ENCODE measurements at regions not wholly inside any gene's neighbourhood (a gene's known extent, or its start where the extent isn't known, plus 50 kb on each side); places are given as distances from the start of the nearest gene placed in this dataset.

GRCh38 chr13:63954683-63955082, 2539.0 kb upstream of the PCDH20 start:
- H3K4me1 ChIP-seq (ENCODE audit: low read length): no peaks in the 10 kb centered on the region
- no peak overlapping the region for H3K4me3 ChIP-seq (ENCODE audit: low read length)
- H3K9me3 ChIP-seq (replicated peaks; ENCODE audit: insufficient read depth, low read length): no peaks in the 10 kb centered on the region
- no peak overlapping the region for H3K27ac ChIP-seq (ENCODE audit: low read length)
- no peaks in the 10 kb centered on the region for H4K20me1 ChIP-seq (ENCODE audit: insufficient read depth, low read length)
- DNase-seq: no peak
- H3K27me3 ChIP-seq (replicated peaks; ENCODE audit: insufficient read depth, low read length): no peaks in the 10 kb centered on the region
- TF ChIP-seq EZH2phosphoT487 (IDR thresholded peaks at IDR 0.05; ENCODE audit: low read length) (no peak), EZH2 (optimal IDR thresholded peaks at IDR 0.05; ENCODE audit: low read depth, low read length) (no peak), CTCF (IDR thresholded peaks at IDR 0.05; ENCODE audit: low read length) (no peak)
- H3K4me2 ChIP-seq (ENCODE audit: low read depth, low read length): no peak overlapping the region
- H3F3A ChIP-seq (ENCODE audit: insufficient read depth, low read length): no peaks in the 10 kb centered on the region
- H3K9me2 ChIP-seq (replicated peaks; ENCODE audit: insufficient read depth, low read length): no peaks in the 10 kb centered on the region
- H3K79me2 ChIP-seq (ENCODE audit: low read length): no peaks in the 10 kb centered on the region
- H3K9ac ChIP-seq (ENCODE audit: low read length): no peak overlapping the region
- H2AFZ ChIP-seq (ENCODE audit: low read length): no peak overlapping the region
- no peaks in the 10 kb centered on the region for H3K36me3 ChIP-seq (replicated peaks; ENCODE audit: insufficient read depth, low read length)

GRCh38 chr13:63948045-63948444, 2532.4 kb upstream of the PCDH20 start:
- Histone ChIP-seq H3K4me1 (ENCODE audit: low read length) (no peaks in the 10 kb centered on the region), H3K9me2 (replicated peaks; ENCODE audit: insufficient read depth, low read length) (no peaks in the 10 kb centered on the region), H3K36me3 (replicated peaks; ENCODE audit: insufficient read depth, low read length) (no peaks in the 10 kb centered on the region), H3K27me3 (replicated peaks; ENCODE audit: insufficient read depth, low read length) (no peaks in the 10 kb centered on the region), H3K4me2 (ENCODE audit: low read depth, low read length) (no peak overlapping the region), H4K20me1 (ENCODE audit: insufficient read depth, low read length) (no peaks in the 10 kb centered on the region), H2AFZ (ENCODE audit: low read length) (no peak overlapping the region), H3F3A (ENCODE audit: insufficient read depth, low read length) (no peaks in the 10 kb centered on the region), H3K4me3 (ENCODE audit: low read length) (no peak overlapping the region), H3K79me2 (ENCODE audit: low read length) (no peaks in the 10 kb centered on the region), H3K27ac (ENCODE audit: low read length) (no peak overlapping the region), H3K9me3 (replicated peaks; ENCODE audit: insufficient read depth, low read length) (no peaks in the 10 kb centered on the region), H3K9ac (ENCODE audit: low read length) (no peak overlapping the region)
- TF ChIP-seq EZH2 (optimal IDR thresholded peaks at IDR 0.05; ENCODE audit: low read depth, low read length): no peak
- TF ChIP-seq EZH2phosphoT487 (IDR thresholded peaks at IDR 0.05; ENCODE audit: low read length): no peak
- TF ChIP-seq CTCF (IDR thresholded peaks at IDR 0.05; ENCODE audit: low read length): no peak
- no peak for DNase-seq

GRCh38 chr13:63944911-63945310, 2529.3 kb upstream of the PCDH20 start:
- no peaks in the 10 kb centered on the region for H3K36me3 ChIP-seq (replicated peaks; ENCODE audit: insufficient read depth, low read length)
- H3K9me2 ChIP-seq (replicated peaks; ENCODE audit: insufficient read depth, low read length): no peaks in the 10 kb centered on the region
- no peak overlapping the region for H3K9ac ChIP-seq (ENCODE audit: low read length)
- TF ChIP-seq CTCF (IDR thresholded peaks at IDR 0.05; ENCODE audit: low read length): no peak
- TF ChIP-seq EZH2phosphoT487 (IDR thresholded peaks at IDR 0.05; ENCODE audit: low read length): no peak
- no peak for TF ChIP-seq EZH2 (optimal IDR thresholded peaks at IDR 0.05; ENCODE audit: low read depth, low read length)
- no peak overlapping the region for H3K27ac ChIP-seq (ENCODE audit: low read length)
- H3K27me3 ChIP-seq (replicated peaks; ENCODE audit: insufficient read depth, low read length): no peaks in the 10 kb centered on the region
- no peaks in the 10 kb centered on the region for H4K20me1 ChIP-seq (ENCODE audit: insufficient read depth, low read length)
- no peaks in the 10 kb centered on the region for H3F3A ChIP-seq (ENCODE audit: insufficient read depth, low read length)
- no peaks in the 10 kb centered on the region for H3K9me3 ChIP-seq (replicated peaks; ENCODE audit: insufficient read depth, low read length)
- no peaks in the 10 kb centered on the region for H3K79me2 ChIP-seq (ENCODE audit: low read length)
- no peaks in the 10 kb centered on the region for H3K4me1 ChIP-seq (ENCODE audit: low read length)
- DNase-seq: no peak
- H3K4me3 ChIP-seq (ENCODE audit: low read length): no peak overlapping the region
- H2AFZ ChIP-seq (ENCODE audit: low read length): no peak overlapping the region
- H3K4me2 ChIP-seq (ENCODE audit: low read depth, low read length): no peak overlapping the region

Data from MM.1S (cell line).